ENCODE measurements at regions not wholly inside any gene's neighbourhood (a gene's known extent, or its start where the extent isn't known, plus 50 kb on each side); places are given as distances from the start of the nearest gene placed in this dataset.

DNA sequence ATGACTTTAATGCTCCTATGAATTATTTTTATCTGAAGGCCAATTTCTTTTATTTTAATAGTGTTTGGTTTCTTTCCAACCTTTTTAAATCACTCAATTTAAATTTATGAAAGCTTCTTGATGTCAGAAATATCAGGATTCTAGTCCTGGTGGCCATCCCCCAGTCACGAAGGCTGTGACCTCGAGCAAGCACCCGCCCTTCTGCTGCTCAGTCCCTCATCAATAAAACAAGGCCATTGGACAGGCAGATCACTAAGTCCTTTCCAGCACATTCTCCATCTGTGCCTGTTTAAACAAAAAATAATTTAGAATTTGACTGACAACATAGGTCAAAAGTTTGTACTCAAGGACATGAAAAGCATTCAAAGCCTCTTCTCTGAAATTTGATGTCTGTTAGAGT, 483.6 kb upstream of the VRK2 start:
- no peaks in the 10 kb centered on the region; the same call in 1 of the 2 replicates for H3K27me3 Mint-ChIP-seq (ENCODE audit: insufficient read depth)
- H3K36me3 Mint-ChIP-seq (ENCODE audit: low read depth): no peaks in the 10 kb centered on the region
- no peak overlapping the region for H3K4me3 Mint-ChIP-seq
- TF ChIP-seq CTCF (IDR thresholded peaks at IDR 0.05): no peak
- no peak for DNase-seq
- no peaks in the 10 kb centered on the region for H3K9me3 Mint-ChIP-seq
- no peak overlapping the region for H3K27ac Mint-ChIP-seq
- H3K4me1 Mint-ChIP-seq (ENCODE audit: low read depth): no peaks in the 10 kb centered on the region

DNA sequence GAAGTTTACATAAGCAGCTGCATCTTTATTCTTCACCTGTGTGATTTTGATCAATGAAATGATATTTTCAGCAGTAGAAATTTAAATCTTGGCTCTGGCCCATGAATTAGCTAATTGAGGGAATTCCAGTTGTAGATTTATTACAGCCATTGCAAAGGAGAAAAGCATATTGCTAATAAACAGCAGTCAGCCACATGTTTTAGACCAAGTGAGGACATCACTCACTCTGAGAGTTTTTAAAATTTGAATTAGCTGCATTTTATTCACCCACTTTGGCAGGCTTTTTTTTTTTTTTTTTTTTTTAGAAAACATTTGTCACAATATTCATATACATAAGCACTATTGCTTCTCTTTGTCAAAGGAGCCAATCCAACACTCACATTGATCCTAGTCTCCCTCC, 479.4 kb upstream of the VRK2 start:
- no peak for DNase-seq
- no peak overlapping the region for H3K4me3 Mint-ChIP-seq
- peaks cover 4% of the 10 kb centered on the region; the same call in 1 of the 2 replicates for H3K27me3 Mint-ChIP-seq (ENCODE audit: insufficient read depth)
- TF ChIP-seq CTCF (IDR thresholded peaks at IDR 0.05): no peak
- H3K36me3 Mint-ChIP-seq (ENCODE audit: low read depth): no peaks in the 10 kb centered on the region
- H3K9me3 Mint-ChIP-seq: no peaks in the 10 kb centered on the region
- no peaks in the 10 kb centered on the region for H3K4me1 Mint-ChIP-seq (ENCODE audit: low read depth)
- no peak overlapping the region for H3K27ac Mint-ChIP-seq

- peaks cover 4% of the 10 kb centered on the region; the same call in 1 of the 2 replicates for H3K27me3 Mint-ChIP-seq (ENCODE audit: insufficient read depth)
- no peak for DNase-seq
- no peaks in the 10 kb centered on the region for H3K9me3 Mint-ChIP-seq
- no peak overlapping the region for H3K4me3 Mint-ChIP-seq
- H3K36me3 Mint-ChIP-seq (ENCODE audit: low read depth): no peaks in the 10 kb centered on the region
- H3K27ac Mint-ChIP-seq: no peak overlapping the region
- H3K4me1 Mint-ChIP-seq (ENCODE audit: low read depth): no peaks in the 10 kb centered on the region
- TF ChIP-seq CTCF (IDR thresholded peaks at IDR 0.05): no peak
Measured at GRCh38 chr2:57569396-57569795, 477.2 kb upstream of the VRK2 start.

GRCh38 chr2:57570961-57571360, 475.6 kb upstream of the VRK2 start:
- Mint-ChIP-seq H3K4me1 (ENCODE audit: low read depth) (no peaks in the 10 kb centered on the region), H3K4me3 (no peak overlapping the region), H3K36me3 (ENCODE audit: low read depth) (no peaks in the 10 kb centered on the region), H3K27me3 (ENCODE audit: insufficient read depth) (peaks cover 4% of the 10 kb centered on the region; the same call in 1 of the 2 replicates), H3K9me3 (no peaks in the 10 kb centered on the region), H3K27ac (no peak overlapping the region)
- no peak for DNase-seq
- no peak for TF ChIP-seq CTCF (IDR thresholded peaks at IDR 0.05)

DNA sequence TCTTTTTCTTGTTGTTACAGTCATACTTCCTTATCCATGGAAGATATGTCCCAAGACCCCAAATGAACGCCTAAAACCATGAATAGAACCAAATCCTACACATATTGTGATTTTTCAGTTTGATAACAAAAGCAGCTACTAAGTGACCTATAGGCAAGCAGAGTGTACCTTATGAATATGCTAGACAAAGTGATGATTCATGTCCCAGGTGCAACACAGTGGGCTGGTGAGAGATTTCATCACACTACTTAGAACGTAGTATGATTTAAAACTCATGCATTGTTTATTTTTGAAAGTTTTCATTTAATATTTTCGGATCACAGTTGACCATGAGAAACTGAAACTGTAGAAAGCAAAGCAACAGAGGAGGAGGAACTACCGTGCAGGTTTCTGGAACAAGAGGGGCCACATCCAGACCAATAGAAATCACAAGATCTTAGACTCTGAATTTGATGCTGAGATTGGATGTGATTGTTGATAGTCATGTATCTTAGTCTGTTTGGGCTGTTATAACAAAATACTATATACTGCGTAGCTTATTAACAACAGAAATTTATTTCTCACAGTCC, 470.8 kb upstream of the VRK2 start:
- Mint-ChIP-seq H3K9me3 (no peaks in the 10 kb centered on the region), H3K4me3 (no peak overlapping the region)

More for the DNA sequence above, 470.8 kb upstream of the VRK2 start:
- Mint-ChIP-seq H3K4me1 (ENCODE audit: low read depth) (no peaks in the 10 kb centered on the region), H3K27ac (no peak overlapping the region), H3K36me3 (ENCODE audit: low read depth) (no peaks in the 10 kb centered on the region), H3K27me3 (ENCODE audit: insufficient read depth) (peaks cover 4% of the 10 kb centered on the region; the same call in 1 of the 2 replicates)
- TF ChIP-seq CTCF (IDR thresholded peaks at IDR 0.05): no peak
- DNase-seq: no peak

All from HFFc6 (cell line).